Gastroesophageal sphincter (tissue), 4 donors: ENCODE measurements at regions not wholly inside any gene's neighbourhood (a gene's known extent, or its start where the extent isn't known, plus 50 kb on each side); places are given as distances from the start of the nearest gene placed in this dataset.
A peak's percentile ranks its signal among the peaks of the same experiment; 100 is the strongest.

ENCODE experiments used
- ATAC-seq: fragments of 150-250 bp; one replicate; pipeline ENCODE4 v1.9.1; 2016; ENCODE audit warnings: mild to moderate bottlenecking, moderate library complexity
- H3K27ac ChIP-seq, 4 donors: fragments of 200-600 bp; sonication (generic) in 3 of 4; 1 replicate in 3 of 4; 2 replicates in 1 of 4; pipeline ENCODE4 v1.5.1; 2016 to 2019
- H3K27me3 ChIP-seq: fragments of 200-600 bp; sonication (generic); one replicate; pipeline ENCODE4 v1.5.1; 2019
- H3K36me3 ChIP-seq, 2 donors: fragments of 200-600 bp; sonication (generic); one replicate each; pipeline ENCODE4 v1.5.1; 2019; ENCODE audit warnings: control low read depth in 1 of 2
- H3K4me1 ChIP-seq, 3 donors: fragments of 200-600 bp; sonication (generic); 1 replicate in 2 of 3; 2 replicates in 1 of 3; pipeline ENCODE4 v1.5.1; 2016 to 2019; ENCODE audit warnings: control low read depth in 2 of 3
- H3K4me3 ChIP-seq, 2 donors: fragments of 200-600 bp; sonication (generic); one replicate each; pipeline ENCODE4 v1.5.1; 2019; ENCODE audit warnings: mild to moderate bottlenecking in 1 of 2, moderate library complexity in 1 of 2
- H3K9me3 ChIP-seq, 3 donors: fragments of 200-600 bp; sonication (generic); one replicate each; pipeline ENCODE4 v1.5.1; 2017 to 2019; ENCODE audit warnings: control low read depth in 2 of 3
- CTCF ChIP-seq, 4 experiments: fragments of 200-600 bp in 2 of 4; fragments of 450-650 bp in 2 of 4; sonication (generic) in 1 of 4; IDR thresholded peaks; one replicate each; pipeline ENCODE4 v1.5.1; 2017 to 2019; ENCODE audit warnings: antibody characterized with exemption in 4 of 4, mild to moderate bottlenecking in 2 of 4, moderate library complexity in 2 of 4
- EP300 ChIP-seq: sonication (generic); formaldehyde crosslinking; IDR thresholded peaks from one replicate; pipeline ENCODE4 v1.6.1; 2017; ENCODE audit warnings: antibody characterized with exemption, mild to moderate bottlenecking
- POLR2A ChIP-seq, 2 donors: fragments of 450-650 bp; IDR thresholded peaks; one replicate each; pipeline ENCODE4 v1.6.1; 2017; ENCODE audit warnings: antibody characterized with exemption in 2 of 2, mild to moderate bottlenecking in 2 of 2, moderate library complexity in 1 of 2
- POLR2AphosphoS5 ChIP-seq: sonication (generic); formaldehyde crosslinking; IDR thresholded peaks from one replicate; pipeline ENCODE4 v1.6.1; 2017; ENCODE audit warnings: antibody characterized with exemption
- WGBS, 2 donors: methylation state at CpG; one replicate each; pipeline ENCODE4 v1.1.5; 2018; ENCODE audit warnings: low coverage in 1 of 2; 5-methylcytosine and 5-hydroxymethylcytosine counted together

GRCh38 chr4:60187428-60187827 is 1012.7 kb upstream of the ADGRL3 start:
- Histone ChIP-seq H3K4me3 (no peak overlapping the region), H3K36me3 (no peaks in the 10 kb centered on the region), H3K9me3 (no peaks in the 10 kb centered on the region), H3K27me3 (no peaks in the 10 kb centered on the region), H3K4me1 (no peaks in the 10 kb centered on the region), H3K27ac (no peak overlapping the region)
- no peak for ATAC-seq
- 100% methylated on average over 1 of the region's 3 CpGs; no CpG with 5 or more reads in 1 of the 2 donors for WGBS, 2 donors
- TF ChIP-seq CTCF (IDR thresholded peaks at IDR 0.05): no peak
- no peak for TF ChIP-seq POLR2AphosphoS5
- no peak for TF ChIP-seq POLR2A (IDR thresholded peaks at IDR 0.05)
- TF ChIP-seq EP300: no peak

GRCh38 chr4:60189286-60189685 is 1010.8 kb upstream of the ADGRL3 start:
- H3K4me1 ChIP-seq: no peaks in the 10 kb centered on the region
- TF ChIP-seq POLR2A (IDR thresholded peaks at IDR 0.05) (no peak), CTCF (IDR thresholded peaks at IDR 0.05) (no peak), EP300 (no peak), POLR2AphosphoS5 (no peak)
- no peak for ATAC-seq
- H3K9me3 ChIP-seq: no peaks in the 10 kb centered on the region
- H3K36me3 ChIP-seq: no peaks in the 10 kb centered on the region
- no peak overlapping the region for H3K27ac ChIP-seq
- H3K27me3 ChIP-seq: no peaks in the 10 kb centered on the region
- no peak overlapping the region for H3K4me3 ChIP-seq
- WGBS, 2 donors: 66 to 81% methylated on average over 3 to 5 of the region's 5 CpGs

GRCh38 chr4:60194214-60194613 is 1005.9 kb upstream of the ADGRL3 start:
- H3K27me3 ChIP-seq: no peaks in the 10 kb centered on the region
- TF ChIP-seq EP300 (no peak), POLR2A (IDR thresholded peaks at IDR 0.05) (no peak), CTCF (IDR thresholded peaks at IDR 0.05) (no peak), POLR2AphosphoS5 (no peak)
- 88 to 100% methylated on average over 1 of the region's 1 CpG for WGBS, 2 donors

GRCh38 chr4:60195256-60195655 is 1004.9 kb upstream of the ADGRL3 start:
- no peak for ATAC-seq
- Histone ChIP-seq H3K27ac (no peak overlapping the region), H3K36me3 (no peaks in the 10 kb centered on the region), H3K9me3 (no peaks in the 10 kb centered on the region), H3K4me3 (no peak overlapping the region), H3K4me1 (no peaks in the 10 kb centered on the region), H3K27me3 (no peaks in the 10 kb centered on the region)
- 26 to 38% methylated on average over 1 to 2 of the region's 2 CpGs for WGBS, 2 donors
- TF ChIP-seq EP300 (no peak), POLR2A (IDR thresholded peaks at IDR 0.05) (no peak), CTCF (IDR thresholded peaks at IDR 0.05) (no peak), POLR2AphosphoS5 (no peak)

More at GRCh38 chr4:60194214-60194613, 1005.9 kb upstream of the ADGRL3 start:
- no peak overlapping the region for H3K27ac ChIP-seq
- ATAC-seq: no peak
- no peaks in the 10 kb centered on the region for H3K36me3 ChIP-seq
- H3K9me3 ChIP-seq: no peaks in the 10 kb centered on the region
- no peak overlapping the region for H3K4me3 ChIP-seq
- no peaks in the 10 kb centered on the region for H3K4me1 ChIP-seq

GRCh38 chr4:60201052-60201673 is 999.0 kb upstream of the ADGRL3 start:
- WGBS, 2 donors: 10 to 12% methylated on average over 3 of the region's 3 CpGs
- Histone ChIP-seq H3K36me3 (no peaks in the 10 kb centered on the region), H3K27ac (no peak overlapping the region)

More at GRCh38 chr4:60201052-60201673, 999.0 kb upstream of the ADGRL3 start:
- H3K9me3 ChIP-seq: no peaks in the 10 kb centered on the region
- ATAC-seq: no peak
- no peak overlapping the region for H3K4me3 ChIP-seq
- no peak for TF ChIP-seq POLR2AphosphoS5
- peak; percentile 70 to 90 (median 74) for TF ChIP-seq CTCF (IDR thresholded peaks at IDR 0.05)
- no peaks in the 10 kb centered on the region for H3K27me3 ChIP-seq
- H3K4me1 ChIP-seq: no peaks in the 10 kb centered on the region
